Suppressor macrophage treated with lipopolysaccharide for 4 hours (primary cell): ENCODE measurements at regions not wholly inside any gene's neighbourhood (a gene's known extent, or its start where the extent isn't known, plus 50 kb on each side); places are given as distances from the start of the nearest gene placed in this dataset.

Source experiments
- DNase-seq: peaks from one replicate; pipeline ENCODE4 v3.0.0-alpha.2; 2020

DNA sequence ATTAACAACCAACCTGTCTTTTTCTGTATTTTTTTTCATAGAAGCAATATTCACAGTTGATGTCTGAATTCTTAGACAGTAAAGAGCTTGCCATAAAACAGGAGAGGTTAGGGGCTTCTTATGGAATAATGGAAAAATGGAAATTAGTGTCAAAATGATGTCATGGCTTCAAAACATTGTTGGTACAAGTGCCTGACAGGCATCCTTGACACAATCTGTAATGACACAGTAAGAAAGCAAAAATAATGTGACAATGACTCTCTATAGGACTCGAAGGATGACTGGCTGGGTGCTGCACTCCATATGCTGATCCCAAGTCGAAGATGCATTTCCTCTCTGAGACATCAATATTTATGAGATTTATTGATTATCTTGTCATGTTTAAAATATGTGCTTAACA, 205.3 kb upstream of the DACH1 start:
- DNase-seq = no peak

DNA sequence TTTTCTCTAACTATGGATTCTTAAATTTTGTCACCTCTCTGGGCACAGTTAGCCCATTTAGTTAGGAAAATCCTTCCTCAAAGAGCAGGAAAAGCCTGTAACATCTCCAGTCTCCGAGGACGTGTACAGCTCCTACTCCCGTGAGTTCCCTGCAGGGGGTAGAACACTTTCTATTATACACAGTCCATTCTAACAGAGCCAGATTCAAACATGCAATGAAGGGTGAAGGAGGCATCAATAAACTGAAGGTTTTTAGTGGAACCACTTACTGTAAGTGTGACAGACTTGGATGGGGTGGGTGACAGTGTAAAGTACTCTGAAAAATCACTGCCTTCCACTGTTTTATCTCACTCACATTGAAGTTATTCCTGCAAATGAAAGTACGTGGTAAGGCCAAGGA, 204.7 kb upstream of the DACH1 start:
- DNase-seq = no peak

DNA sequence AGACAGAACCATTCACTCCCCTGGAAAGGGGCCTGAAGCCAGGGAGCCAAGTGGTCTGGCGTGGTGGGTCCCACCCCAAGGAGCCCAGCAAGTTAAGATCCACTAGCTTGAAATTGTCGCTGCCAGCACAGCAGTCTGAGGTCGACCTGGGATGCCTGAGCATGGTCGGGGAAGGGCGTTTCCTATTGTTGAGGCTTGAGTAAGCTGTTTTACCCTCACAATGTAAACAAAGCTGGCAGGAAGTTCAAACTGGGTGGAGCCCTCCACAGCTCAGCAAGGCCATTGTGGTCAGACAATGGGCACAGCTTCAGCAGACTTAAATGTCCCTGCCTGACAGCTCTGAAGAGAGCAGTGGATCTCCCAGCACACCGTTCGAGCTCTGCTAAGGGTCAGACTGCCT, 195.6 kb upstream of the DACH1 start:
- no peak for DNase-seq

DNA sequence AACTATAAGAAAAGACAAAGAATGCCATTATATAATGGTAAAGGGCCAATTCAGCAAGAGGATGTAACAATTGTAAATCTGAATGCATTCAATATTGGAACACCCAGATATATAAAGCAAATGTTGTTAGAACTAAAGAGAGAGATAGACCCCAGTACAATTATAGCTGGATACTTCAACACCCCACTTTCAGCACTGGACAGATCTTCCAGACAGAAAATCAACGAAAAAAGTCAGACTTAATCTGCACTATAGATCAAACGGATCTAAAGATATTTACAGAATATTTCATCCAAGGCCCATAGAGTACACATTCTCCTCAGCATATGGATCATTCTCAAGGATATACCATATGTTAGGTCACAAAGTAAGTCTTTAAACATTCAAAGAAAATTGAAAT, 194.6 kb upstream of the DACH1 start:
- DNase-seq = no peak

DNA sequence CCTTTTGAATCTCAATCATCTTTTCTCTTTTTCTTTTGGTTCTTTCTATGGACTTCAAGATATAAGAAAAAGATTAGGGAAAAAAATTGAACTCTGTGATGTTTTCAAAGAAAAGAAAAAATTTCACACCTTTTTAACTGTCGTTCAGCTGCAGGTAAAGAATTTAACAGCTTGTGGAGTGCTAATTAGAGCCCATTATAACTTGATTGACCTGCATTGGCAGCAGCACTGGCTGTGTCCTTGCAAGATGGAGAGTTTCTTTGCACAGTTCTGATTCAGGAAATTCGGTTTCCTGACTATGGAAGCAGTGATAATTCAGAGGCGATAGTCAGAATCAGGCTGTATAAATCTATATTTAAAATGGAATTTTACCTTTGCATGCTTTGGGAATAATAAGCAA, 183.2 kb upstream of the DACH1 start:
- DNase-seq = no peak

DNA sequence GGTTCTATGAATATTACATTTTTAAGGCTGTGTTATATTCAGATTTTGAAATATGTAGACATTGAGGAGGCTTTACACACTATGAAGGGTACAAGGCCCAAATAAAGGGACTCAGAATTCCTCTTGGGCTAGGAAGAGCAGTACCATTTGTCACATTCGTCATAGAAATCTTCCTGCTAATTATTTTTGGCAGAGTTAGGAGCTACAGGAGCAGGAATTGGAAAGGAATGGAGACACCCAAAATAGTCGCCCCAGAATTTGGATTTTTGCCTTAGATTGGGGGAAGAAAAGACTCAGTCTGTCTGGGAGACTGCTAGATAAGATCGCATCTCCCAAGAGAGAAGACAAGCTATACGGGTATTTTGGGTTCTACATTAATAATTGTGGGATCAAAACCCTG, 176.4 kb upstream of the DACH1 start:
- DNase-seq = no peak

DNA sequence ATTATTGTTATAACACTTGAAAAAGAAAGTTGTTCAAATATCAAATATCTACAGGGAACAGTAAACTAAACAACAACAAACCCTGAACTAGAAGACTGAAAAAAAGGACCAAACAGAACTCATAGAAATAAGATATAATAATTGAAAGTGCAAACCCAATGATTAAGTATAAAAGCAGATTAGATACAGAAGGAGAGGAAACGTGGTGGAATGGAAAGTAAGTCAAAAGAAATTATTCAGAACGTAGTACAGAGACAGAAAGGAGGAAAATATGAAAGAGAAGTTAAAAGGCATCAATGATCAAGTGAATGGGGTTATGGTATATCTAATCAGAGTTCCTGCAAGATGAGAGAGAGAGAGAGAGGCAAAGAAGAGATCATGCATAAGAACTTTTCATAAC, 174.2 kb upstream of the DACH1 start:
- DNase-seq = no peak

DNA sequence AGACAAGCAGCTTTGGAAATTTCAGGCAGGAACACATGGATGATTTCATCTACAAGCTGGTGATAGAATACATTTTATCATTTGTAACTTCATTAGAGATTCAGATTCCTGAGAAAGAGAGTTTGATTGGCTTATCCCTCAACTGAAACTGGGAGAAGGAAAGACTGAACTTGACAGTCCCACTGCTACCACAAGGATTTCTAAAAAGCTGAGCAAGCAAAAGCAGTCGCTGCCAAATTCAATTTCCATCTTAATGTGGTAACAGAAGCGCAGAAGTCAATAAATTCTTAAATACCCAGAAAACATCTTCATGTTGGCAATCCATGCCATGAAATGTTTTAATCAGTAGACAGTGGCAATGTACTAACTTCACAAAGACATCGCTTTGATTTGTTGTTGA, 172.1 kb upstream of the DACH1 start:
- DNase-seq = no peak

DNA sequence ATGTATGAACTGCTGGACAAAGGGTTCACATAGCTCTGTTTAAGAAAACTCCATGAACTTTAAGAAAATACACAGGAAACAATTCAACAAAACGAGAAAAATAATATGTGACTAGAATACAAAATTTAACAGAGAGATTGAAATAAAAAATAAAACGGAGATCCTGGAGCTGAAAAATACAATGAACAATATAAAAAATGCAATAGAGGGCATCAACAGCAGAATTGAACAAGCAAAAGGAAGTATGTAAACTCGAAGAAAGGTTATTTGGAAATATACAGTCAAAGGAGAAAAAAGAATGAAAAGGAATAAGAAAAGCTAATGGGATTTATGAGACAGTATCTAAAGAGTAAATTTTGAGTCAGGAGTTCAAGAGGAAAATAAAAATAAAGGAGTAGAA, 163.0 kb upstream of the DACH1 start:
- DNase-seq = no peak

DNA sequence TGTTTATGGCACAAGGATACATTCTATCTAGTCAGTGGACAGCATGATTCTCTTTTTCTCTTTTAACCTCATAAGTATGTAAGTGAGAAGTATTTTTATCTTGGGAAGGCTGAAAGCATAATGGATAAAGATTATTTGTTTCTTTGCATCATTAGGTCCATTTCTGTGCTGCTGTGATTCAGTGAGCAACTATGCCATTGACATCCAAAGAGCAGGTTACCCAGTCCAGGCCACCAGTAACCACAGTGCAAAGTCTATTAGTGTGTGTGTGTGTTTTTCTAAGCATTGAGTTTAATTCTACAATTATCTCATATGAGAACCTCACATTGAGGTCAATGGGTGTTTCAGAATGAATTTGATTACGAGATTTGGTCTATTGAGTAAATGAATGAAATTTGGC, 158.8 kb upstream of the DACH1 start:
- DNase-seq = no peak

DNA sequence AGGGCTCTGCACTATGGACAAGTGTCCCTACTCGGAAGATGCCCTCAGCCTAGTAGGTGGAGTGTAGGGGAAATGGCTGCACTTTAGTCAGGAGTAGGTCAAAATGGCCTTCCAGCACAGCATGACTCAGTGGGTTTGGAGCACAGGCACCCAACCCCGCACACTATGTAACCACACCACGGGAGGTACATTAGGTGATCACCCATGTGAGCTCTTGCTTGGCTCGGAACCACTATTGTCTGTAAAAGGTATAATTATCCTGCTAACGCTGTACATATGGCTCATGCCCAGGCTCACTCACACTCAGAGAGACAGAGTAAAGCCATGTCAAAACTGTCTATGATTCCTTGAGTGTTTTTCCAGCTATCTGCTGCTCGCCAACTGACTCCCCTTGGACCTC, 156.9 kb upstream of the DACH1 start:
- DNase-seq = no peak

DNA sequence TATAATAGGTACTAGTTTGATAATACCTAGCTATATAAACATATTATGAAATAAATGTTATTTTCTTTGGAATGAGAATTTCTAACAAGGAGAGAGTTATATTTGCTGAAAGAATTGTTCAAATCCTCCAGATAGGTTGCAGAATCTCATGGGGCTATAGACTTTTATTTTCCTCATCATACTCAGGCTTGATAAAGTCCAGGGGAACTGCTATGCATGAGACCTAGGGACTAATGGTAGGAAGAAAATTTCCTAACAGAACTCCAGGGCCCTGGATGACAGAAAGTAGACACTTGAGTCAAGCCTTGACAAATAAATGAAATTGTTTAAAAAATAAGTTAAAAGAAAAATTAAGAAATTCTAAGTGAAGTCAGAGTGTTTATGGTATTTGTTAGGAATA, 138.5 kb upstream of the DACH1 start:
- no peak for DNase-seq

DNA sequence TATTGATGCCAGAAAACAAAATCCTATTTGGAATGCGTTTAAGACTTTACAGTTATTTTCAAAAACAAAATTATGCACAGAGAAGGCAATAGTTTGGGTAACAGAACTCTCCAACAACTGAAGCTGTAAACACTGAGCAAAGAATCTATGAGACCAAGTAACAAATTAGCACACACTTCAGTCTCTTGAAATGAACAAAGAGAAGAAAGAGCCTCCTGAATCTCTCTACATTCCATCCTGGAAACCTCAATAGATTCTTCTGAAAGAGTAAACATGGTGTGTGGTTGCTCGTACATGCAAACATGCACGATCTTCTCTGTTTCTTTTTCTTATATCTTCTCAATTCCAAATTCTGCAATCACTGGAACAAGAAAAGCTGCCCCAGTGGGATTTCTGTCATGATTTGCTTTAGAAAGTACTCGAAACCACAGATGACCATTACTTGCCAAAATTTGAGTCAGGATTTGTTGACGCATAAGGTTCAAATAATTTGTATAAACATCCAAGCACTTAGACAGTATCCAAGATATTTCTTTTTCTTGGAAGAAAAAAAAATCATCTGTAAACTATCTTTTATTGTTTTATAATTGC, 137.9 kb upstream of the DACH1 start:
- no peak for DNase-seq

DNA sequence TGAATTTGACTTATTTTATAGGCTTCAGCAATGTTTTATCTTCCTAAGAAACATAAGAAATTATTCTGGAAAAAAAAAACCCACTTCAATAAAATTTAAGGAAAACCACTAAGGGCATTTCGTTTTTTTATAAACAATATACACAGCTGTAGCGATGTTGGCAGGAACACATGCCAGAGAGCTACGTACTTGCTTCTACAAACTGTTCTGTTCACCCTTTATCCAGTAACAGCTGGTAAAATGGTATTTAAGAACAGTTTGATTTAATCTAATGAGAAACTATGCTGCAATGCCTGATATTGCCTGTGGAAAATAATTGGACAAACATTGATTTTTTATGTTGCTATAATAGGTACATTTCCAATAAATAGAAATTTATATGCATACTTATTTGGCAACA, 137.2 kb upstream of the DACH1 start:
- DNase-seq = no peak

DNA sequence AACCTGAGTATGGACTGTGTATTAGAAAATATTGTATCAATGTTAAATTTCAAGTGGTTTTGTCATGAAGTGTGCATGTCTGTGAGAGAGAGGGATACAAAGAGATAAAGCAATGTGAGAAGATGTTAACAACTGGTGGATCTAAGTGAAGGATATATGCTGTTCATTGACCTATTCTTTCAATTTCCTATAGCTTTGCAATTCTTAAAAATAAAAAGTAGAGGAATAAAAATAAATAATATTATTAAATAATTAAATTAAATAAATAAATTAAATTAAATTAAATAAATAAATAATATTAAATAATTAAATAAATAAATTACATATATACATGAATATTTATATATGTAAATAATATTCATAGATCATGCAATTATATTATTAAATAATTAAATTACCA, 131.2 kb upstream of the DACH1 start:
- DNase-seq = no peak

DNA sequence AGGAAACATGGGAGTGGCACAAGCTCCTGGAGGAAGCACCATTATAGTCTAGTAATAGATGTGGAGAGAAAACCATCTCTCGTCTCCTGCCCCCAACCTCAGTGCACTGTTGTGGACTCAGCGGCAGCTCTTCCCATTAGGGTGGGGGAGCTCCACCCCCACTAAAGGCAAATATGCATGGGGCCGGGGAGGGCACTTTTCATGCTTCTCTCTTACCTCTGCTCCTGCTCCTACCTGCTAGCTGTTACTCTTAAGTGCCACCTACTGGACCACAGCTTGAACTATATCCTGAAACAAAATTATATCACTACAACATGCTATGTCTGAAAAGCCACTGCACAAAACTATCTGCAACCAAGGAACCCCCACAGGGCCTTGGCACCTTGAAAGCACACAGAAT, 112.6 kb upstream of the DACH1 start:
- no peak for DNase-seq

DNA sequence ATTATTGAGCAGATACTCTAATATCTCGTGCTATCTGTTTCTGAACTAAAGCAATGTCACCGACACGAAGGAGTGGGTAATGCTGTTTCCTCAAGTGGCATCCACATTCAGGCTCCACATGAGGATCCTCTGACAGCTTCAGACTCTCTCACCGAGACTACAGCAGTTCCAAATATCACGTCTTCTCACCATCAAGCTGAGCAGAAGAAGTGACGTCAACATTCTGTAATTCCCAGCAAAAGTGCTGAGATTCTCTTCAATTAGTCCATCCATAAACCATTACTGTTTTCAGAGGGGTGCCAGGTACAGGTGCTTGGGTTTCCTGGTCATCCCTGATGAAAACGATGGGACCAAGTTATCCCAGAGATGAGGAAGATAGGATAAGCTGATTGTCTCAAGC, 110.0 kb upstream of the DACH1 start:
- no peak for DNase-seq

DNA sequence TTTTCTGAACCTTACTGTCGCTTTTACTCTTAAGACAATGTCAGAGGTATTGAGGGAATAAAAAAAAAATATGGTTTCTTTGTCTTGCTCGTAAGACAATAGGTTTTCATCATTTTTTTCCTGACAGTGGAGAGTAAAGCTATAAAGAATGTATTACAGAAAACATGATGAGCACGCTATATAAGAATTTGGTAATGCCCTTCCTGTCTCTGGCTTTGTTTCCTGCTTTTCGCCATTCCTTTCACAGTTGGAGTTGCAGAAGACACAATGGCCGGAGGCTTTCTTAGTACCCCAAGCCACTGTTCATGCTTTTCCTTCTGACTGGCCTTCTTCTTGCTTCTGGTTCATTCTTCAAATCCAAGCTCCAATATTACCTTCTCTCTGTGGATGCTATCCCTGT, 101.0 kb upstream of the DACH1 start:
- DNase-seq = no peak

DNA sequence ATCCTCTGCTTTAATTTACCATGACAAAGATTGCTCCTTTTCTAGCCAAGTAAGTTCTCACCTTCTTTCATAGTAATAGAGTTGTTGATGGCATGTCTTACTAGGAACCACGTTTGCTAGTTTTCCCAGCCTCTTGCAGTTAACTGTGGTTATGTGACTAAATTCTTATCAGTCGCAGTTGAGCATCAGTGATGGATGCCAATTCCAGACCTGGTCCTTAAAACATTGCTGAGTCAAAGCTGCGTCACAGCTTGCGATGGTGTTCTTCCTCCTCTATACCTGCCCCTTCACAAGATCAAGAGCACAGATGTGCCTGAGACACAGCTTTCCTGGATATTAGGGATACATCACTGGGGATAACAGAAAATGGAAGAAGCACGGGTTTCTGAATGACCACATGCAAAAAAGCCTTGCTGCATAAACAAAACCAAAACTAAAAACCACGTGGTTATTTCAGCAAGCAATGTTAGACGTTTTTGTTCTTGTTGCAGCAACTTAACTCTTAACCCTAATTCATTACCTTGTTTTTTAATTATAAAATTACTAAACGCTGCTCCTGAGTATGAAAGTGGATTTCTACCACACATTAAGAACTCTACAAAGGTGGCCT, 97.6 kb upstream of the DACH1 start:
- DNase-seq = peak; percentile 34

DNA sequence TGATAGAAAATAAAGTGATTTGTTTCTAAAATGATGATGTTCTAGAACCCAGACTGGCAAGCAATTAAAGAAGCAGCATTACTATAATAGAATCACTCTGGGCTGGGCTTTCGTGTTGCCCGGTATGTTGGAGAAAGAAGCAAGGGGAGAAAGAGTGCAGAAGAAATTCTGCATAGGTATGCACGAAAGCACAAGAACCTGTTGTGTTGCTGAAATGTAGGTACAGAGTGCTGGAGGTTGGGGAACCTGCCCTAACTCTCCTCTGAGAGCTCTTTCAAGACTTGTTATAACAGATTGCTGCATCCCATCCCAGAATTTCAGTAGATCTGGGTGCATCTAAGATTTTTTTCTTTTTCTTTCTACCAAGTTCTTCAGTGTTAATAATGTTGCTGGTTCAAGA, 95.7 kb upstream of the DACH1 start:
- no peak for DNase-seq

DNA sequence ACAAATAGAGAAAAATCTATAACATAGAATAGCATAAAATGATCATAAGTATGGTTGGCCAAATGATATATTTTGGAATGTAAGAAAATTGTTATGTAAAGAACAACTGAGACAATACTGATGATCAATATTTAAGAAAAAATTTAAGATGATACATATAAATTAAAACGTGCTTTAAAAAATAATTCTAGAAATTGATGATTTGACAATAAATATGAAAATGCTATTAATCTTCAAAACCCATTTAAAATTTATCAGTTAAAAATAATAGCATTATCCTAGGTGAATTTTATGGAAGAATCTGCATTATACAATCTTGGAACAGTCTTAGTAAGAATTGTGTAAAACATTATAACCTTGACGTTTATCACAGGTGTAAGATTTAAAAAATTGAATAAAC, 95.1 kb upstream of the DACH1 start:
- no peak for DNase-seq

DNA sequence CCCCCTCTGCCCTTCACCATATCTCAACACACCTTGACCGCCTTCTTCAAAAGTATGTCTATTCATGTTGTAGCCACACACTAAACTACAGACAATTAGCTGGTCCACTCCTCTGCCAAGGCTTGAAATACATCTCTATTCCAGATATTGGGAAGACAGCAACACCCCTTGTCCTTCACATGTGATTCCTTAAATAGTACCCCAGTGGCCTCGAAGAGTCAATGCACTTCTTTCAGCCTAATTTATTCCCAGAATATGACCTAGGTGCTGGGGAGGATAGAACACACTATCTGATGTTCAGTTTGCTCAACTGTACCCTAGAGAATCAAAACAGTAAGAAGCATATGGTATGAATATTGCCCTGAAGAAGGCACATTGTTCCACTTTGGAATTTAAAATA, 82.4 kb upstream of the DACH1 start:
- no peak for DNase-seq

DNA sequence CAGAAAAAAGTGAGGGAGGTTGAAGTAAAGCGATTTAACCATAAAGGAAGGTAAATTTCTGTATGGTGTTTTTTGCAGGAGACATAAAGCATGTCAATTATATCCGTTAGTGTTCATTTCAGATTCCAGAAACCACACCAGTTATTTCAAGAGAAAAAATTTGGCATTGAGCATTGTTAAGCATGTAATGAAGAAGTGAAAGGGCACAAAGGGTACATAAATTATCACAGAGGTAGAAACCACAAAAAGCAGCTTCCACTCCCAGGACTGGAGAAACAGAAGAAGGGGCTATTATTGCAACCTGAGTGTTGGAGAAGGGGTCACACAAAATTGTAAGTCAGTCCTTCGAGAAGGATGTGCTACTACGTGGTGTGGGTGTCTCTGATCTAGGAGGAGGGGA, 72.2 kb upstream of the DACH1 start:
- no peak for DNase-seq

DNA sequence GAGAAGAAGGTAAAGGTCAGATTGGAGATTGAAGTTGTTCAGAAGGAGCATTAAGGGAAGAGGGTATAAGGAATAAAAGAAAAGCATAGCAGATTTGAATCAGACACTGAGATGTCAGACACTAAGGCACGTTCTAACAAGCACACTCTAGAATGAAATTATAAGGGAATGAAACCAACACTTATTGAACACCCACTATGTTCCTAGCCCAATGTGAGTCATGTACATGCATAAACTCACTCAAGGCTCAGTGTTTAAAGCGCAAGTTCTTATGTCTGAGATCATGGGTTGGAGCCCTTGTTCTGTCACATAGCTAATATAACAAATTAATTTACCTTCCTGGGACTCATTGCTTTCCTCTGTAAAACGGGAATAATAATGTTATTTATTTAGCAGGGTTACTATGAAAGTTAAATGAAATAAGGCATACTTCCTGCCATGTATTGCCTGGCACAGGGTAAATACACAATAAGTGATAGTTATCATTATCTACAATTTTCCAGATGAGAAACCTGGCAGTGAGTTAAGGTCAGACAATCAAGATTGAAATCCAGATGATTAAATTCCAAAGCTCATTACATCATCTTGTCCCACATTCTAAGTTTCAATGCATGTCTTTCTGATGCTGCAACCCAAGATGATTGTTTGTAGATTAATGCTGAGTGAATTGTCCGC, 68.3 kb upstream of the DACH1 start:
- DNase-seq = no peak

DNA sequence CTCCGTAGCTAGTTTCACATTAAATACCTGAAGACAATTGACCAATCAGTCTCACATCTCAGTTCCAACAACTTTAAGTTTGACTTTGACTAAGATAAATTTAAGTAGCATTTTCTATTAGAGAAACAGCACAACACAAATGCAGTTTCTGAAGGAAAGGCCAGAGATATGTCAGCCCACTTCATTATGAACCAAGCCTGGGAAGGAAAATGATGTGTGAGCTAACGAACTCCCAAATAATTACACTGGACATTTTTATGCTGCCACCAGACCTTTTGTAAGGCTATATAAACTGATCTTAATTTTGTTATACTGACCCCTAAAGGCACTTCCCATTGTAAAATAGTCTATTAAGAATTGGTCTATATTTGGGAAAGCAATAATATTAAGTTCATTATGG, 57.9 kb upstream of the DACH1 start:
- DNase-seq = no peak
